Forelimb muscle (tissue), 1 donor: ENCODE measurements at regions not wholly inside any gene's neighbourhood (a gene's known extent, or its start where the extent isn't known, plus 50 kb on each side); places are given as distances from the start of the nearest gene placed in this dataset.

Experiments
- DNase-seq: peaks from one replicate; pipeline ENCODE4 v3.0.0-alpha.2; 2013; ENCODE audit warnings: low read depth

DNA sequence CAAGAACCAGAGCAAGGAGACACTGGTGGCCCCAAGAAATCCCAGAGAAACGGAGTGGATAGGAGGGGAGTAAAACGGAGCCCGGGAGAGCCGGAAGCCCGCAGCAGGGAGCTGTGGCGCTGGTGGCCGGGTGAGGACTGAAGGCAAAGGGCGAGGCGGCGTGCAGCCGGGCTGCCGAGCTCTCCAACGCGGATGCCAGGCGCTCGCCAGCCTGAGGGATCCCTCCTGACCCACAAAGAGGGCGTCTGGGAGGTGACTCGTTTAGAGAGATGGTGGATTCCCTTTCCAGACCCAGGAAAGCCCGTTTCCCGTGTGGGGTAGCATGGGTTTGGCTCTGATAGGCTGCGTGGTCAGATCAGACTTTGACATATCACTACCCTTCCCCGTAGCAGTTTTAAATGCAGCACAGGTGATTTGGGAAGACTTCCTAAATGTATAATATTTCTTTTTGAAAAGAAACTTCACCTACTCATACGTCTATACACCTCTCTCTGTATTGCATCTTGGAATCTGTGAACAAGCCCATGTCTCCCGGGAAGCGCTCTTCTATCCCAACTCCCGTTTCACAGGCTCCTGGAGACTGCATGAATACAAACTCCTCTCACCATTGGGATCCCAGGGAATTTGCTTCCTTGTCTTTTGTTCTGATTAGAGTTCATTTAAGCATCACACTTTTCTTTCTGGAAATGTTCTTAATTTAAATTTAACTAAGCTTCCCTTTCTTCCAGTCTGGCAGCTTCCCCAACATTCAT is 158.1 kb downstream of the C9orf152 start:
- no peak for DNase-seq

- DNase-seq, result no peak
Observed at GRCh38 chr9:110050925-110051355, 157.0 kb downstream of the C9orf152 start.

DNA sequence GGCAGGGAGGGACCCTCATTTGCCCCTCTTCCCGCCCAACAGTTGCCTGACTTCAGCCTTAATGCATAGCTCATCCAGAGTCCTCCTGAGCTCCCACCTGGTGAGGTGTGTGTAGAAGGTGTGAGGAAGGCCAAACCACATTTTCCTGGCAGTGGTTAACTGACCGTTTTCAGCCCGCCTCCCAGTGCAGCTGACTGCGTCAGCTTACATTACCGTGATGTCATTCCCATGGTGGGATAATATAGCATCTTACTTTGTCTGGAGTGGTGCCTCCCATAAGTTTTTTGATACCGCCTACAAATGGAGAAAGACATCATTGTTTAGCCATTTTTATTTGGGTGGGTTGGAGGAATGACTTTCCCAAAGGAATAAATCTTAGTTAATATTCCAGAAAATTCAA is 151.9 kb downstream of the C9orf152 start:
- DNase-seq, result no peak

- no peak for DNase-seq
Observed at GRCh38 chr9:110058304-110058953, 149.5 kb downstream of the C9orf152 start.

DNA sequence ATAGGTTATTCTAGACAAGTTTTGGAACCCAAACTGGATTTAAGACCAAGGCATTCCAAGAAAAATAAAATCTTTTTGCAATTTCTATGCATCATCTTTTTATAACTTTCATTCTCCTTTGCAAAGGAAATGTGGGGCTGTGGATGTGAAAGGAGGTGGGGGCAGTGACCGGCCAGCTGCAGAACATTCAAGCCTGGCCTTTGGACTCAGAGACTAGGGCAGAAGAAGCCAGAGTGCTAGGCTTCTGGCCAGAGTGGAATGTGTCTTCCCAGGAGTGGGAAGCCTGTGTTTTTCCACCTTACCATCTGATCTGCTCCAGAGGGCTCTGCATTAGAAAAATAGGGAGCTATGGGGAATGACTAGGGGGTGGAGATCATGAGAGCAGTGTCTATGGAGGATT is 148.5 kb downstream of the C9orf152 start:
- no peak for DNase-seq

DNA sequence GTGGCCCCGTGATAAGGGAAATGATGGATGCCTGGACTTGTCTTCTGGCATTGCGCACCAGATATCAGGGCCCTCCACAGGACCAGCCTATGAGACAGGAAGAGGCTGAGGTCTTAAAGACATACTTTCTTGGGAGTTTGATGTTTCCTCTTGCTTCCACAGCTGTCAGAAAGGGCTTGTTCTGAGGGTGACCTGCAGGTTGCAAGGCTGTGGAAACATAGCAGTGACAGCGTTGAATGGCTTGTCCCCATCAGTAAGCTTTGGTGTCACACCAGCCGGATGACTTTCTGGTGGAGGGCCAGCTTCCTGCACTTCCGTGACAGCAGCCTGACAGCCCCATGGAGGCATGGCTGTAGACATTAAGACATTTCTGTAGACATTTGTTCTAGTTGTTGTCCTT is 143.2 kb downstream of the C9orf152 start:
- DNase-seq, result no peak

GRCh38 chr9:110065532-110065931 is 142.4 kb downstream of the C9orf152 start:
- DNase-seq, result no peak

DNA sequence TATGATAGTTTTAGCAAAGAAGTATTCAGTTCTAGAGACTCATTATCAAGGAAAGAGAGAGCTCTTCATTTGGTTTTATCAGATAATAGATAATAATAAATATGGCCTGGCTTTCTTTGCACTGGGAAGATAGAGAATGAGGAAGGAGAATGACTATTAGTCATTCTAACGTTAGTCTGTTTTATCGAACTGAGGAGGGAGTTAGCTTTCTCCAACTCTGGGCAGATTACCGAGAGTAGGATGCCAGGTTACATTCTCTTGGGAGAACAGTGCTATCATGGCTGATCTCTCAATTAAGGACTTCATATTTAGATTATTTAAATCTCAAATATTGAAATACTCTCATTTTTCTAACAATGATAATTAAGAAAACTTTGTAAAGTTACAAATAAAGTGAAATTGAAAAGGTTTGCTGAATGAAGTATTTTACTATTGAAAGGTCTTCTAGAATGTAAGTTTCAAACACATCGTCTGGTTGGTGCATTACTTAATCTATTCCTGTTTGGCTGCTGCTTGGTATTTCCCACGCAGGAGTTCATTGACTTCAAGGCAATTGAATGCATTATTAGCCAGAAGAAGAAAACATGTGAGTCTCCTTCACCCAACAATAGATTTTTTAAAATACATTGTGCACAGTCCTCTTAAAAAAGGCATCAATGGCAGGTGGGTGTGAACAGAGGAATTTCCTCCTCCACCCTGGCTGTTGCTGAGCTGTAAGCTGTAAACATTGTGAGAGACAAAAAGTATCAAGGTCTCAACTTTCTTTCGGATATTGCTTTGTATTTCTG is 140.8 kb downstream of the C9orf152 start:
- DNase-seq, result no peak

DNA sequence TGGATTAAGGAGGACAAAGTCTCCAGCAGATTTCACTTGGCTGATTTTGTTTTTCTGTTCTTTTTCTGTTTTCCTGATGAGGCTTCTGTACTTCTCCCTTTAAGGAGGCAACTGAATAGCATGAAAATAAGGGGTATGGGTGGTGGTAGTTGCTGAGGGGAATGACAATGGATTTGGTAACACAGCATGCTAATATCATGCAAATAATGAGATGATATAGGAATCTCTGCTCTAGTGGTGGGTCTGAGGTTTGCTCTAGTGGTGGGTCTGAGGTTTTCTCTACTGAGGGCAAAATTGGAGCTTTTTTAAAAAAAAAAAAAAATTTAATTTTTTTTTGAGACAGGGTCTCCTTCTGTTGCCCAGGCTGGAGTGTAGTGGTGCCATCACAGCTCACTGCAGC is 139.7 kb downstream of the C9orf152 start:
- DNase-seq, result no peak

DNA sequence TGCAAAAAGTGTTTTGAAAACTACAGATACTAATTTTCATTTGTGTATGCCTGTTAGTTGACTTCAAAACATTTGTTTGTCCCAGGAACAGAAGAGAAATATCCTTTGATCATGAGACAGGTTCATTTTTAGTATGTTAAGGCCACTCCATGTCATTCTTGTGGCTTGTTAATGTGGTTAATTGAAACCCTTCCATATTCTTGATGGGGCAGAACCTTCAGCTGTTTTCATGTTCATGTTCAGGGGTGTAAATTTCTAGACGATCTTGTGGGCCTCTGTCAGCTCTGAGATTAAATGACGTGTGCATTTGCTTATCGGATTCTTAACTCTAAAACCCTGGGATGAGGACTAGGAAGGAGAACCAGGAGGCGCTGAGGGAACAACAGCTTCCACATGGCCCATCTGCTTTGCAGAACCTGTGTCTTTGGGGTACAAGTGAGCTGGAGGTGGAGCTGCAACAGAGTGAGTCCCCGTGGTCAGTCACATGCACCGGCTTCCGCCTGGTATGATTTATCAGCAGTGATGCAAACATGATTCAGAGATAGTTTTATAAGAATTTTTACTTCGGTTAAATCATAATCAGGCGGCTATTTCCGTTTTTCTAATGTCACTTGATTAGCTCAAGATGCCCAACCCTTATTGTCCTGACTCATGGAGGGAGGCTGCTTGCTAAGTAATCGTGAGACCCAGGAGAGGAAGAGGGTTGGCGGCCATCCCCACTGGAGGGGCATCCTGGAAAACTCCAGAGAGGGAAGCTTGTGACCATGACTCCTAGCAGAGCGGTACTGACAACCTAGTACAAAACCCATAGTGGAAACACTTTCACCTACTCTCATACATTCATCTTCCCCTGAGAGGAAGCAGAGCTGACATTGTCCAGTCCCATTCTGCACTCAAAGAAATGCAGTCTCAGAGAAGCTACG is 138.4 kb downstream of the C9orf152 start:
- no peak for DNase-seq

DNA sequence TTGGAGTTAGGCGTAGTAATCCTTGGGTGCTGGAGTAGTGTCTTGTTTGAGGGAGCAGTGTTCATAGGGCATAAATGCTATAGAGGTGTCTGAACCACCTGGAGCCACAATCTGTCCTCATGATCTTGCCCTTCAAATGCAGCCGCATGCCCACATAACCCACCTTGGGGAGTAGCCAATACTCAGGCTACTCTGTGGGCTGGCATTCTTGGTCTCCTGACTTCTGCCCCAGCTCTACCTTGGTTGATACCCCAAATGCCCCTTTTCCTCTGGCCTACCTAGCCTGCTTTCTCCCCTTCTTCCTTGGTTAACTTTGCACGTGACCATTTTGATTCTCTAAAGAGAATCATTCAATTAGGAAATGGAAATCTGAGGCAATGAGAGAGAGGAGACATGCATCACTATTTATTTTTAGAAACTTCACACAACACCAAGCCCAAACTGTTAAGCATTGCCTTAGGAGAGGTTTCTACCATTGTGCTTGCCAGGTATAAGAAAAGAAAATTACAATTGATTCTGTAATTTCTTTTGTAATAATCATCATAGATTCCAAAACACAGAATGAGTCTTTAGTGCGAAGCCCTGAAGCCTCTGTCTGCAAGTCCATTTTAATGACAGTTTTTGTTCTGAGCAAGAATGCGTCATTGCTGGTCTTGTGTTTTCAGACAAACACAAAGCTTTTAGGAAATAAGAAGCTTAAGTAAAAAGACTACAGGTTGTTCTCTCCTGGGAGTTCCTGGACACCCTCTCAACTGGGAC is 135.2 kb downstream of the C9orf152 start:
- no peak for DNase-seq

GRCh38 chr9:110073356-110073905 is 134.5 kb downstream of the C9orf152 start:
- DNase-seq, result no peak

- DNase-seq, result no peak
Observed at GRCh38 chr9:110076894-110077725, 130.8 kb downstream of the C9orf152 start.

DNA sequence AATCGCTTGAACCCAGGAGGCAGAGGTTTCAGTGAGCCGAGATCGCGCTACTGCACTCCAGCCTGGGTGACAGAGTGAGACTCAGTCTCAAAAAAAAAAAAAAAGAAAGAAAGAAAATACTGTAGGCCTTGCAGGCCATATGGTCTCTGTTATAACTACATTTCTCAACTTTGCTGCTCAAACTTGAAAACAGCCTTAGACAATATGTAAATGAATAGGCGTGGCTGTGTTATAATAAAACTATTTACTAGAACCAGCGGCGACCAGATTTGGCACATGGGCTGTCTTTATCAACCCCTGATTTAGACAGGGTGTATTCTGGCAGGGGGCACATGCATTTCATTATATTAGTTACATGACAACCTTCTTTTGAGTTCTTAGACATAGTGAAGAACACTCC is 130.0 kb downstream of the C9orf152 start:
- no peak for DNase-seq

DNA sequence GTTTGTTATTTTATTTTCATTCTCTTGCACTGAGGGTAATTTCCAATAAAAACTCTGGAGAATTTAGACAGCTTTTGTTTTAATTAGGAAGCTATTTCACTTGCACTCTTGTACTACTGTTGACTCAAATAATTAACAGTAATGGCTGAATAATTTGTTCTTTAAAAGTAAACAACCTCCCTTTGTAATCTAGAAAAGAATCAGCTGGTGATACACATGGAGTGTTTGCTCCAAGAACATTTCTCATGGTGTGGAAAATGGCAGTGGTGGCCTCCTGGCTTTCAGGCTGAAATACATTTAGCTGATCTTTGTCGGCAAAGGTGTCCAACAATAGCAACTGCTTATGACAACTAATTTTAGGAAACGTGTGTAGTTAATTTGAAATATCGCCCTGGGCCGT is 129.4 kb downstream of the C9orf152 start:
- DNase-seq, result no peak

- DNase-seq, result no peak
Observed at GRCh38 chr9:110081395-110081794, 126.6 kb downstream of the C9orf152 start.

GRCh38 chr9:110083866-110084265 is 124.1 kb downstream of the C9orf152 start:
- DNase-seq, result no peak

- DNase-seq, result no peak
Observed at GRCh38 chr9:110086537-110086936, 121.4 kb downstream of the C9orf152 start.

GRCh38 chr9:110087605-110088004 is 120.4 kb downstream of the C9orf152 start:
- no peak for DNase-seq

GRCh38 chr9:110088099-110088498 is 119.9 kb downstream of the C9orf152 start:
- no peak for DNase-seq
